Fibroblast of the aortic adventitia (primary cell): ENCODE measurements at regions not wholly inside any gene's neighbourhood (a gene's known extent, or its start where the extent isn't known, plus 50 kb on each side); places are given as distances from the start of the nearest gene placed in this dataset.
"Not testable (repeated sequence)": the region's sequence is repeated elsewhere in the genome, so short reads cannot be mapped to it uniquely, and the experiment has no call there.

Source experiments
- DNase-seq: peaks from one replicate; pipeline ENCODE4 v3.0.0-alpha.2; 2010; ENCODE audit warnings: low read depth
- H3K4me3 ChIP-seq: 2 replicates; pipeline ENCODE4 v1.5.1; 2011; ENCODE audit warnings: low read depth, mild to moderate bottlenecking, control low read depth, low read length, moderate library complexity
- TF ChIP-seq, protein P1 (sequence below): IDR thresholded peaks from 2 replicates; pipeline ENCODE4 v1.5.1; 2011; ENCODE audit warnings: mild to moderate bottlenecking, low read length, control low read depth, inconsistent platforms; ENCODE audit not compliant: insufficient read depth

DNA sequence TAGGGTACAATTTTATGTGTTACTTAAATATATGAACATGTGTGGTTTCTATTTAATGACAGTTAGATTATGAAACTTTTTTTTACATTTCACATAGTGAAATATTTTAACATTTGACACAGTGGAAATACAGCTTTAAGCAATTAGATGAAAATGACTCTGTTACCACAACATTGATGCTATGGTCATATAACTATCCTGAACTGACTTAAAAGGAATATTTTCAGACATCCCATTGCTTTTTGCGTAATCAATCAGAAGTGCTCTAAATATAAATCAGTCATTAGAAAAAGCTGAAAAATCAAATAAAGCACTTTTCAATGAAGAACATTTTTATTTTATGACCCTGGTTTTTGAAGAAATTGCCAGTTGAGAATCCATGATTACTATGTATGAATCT is 80.3 kb downstream of the UFM1 start:
- H3K4me3 ChIP-seq = no peak overlapping the region
- DNase-seq = no peak
- TF ChIP-seq, protein P1, sequence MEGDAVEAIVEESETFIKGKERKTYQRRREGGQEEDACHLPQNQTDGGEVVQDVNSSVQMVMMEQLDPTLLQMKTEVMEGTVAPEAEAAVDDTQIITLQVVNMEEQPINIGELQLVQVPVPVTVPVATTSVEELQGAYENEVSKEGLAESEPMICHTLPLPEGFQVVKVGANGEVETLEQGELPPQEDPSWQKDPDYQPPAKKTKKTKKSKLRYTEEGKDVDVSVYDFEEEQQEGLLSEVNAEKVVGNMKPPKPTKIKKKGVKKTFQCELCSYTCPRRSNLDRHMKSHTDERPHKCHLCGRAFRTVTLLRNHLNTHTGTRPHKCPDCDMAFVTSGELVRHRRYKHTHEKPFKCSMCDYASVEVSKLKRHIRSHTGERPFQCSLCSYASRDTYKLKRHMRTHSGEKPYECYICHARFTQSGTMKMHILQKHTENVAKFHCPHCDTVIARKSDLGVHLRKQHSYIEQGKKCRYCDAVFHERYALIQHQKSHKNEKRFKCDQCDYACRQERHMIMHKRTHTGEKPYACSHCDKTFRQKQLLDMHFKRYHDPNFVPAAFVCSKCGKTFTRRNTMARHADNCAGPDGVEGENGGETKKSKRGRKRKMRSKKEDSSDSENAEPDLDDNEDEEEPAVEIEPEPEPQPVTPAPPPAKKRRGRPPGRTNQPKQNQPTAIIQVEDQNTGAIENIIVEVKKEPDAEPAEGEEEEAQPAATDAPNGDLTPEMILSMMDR = no peak

DNA sequence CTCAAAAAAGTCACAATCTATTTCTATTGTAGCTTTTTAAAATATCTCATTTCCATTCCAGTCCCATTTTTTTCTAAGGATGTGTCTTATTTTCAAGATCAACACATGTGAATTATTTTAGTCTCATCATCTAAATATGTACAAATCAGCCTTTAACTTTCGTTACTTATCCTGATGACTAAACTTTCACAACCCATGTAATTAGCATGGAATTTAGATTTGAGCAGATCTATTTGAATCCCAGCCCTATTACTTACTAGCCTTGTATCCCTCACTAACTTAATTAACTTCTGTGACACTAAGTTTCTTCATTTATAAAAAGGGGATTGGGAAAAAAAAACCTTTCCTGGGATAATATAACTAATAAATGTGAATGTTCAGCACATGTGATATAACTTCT is 81.1 kb downstream of the UFM1 start:
- TF ChIP-seq, protein P1 = no peak
- no peak for DNase-seq
- H3K4me3 ChIP-seq = no peak overlapping the region

DNA sequence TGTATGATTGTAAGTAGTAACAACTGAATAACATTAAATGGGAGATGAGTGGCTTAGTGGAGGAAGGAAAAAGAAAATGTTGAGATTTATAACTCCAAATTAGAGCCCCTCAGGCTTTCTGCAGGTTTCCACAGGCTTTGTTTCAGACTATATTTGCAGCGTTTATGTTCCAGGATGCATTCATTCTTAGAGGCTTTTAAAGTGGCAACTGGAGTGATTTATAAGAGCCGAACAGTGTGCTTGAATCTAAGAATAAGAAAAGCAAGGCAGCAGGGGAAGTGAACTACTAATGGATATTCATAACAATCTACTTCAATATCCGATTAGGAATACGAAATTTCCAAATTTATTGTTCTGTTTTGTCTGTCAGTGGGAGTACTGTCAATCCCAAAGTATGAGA is 91.0 kb downstream of the UFM1 start:
- DNase-seq = no peak
- TF ChIP-seq, protein P1 = no peak
- H3K4me3 ChIP-seq = no peak overlapping the region

DNA sequence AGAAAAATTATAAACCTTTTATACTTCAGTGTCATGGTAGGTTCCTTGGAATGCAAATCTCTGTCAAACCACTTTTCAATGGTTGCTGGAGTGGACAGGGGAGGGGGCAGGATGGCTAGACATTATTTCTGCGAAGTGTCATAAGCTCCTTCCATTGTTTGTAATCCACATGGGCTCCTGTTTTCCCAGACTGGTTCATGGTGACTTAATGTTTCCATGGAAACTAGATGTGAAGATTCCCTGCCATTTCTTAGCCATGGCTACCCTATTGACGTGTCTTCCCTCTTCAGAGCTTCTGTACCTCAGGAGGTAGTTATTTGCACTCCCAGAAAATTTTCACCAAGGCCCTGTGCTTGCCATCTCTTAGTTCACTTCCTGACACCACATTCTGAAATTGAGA is 95.3 kb downstream of the UFM1 start:
- TF ChIP-seq, protein P1 = no peak
- H3K4me3 ChIP-seq = no peak overlapping the region
- DNase-seq = no peak

DNA sequence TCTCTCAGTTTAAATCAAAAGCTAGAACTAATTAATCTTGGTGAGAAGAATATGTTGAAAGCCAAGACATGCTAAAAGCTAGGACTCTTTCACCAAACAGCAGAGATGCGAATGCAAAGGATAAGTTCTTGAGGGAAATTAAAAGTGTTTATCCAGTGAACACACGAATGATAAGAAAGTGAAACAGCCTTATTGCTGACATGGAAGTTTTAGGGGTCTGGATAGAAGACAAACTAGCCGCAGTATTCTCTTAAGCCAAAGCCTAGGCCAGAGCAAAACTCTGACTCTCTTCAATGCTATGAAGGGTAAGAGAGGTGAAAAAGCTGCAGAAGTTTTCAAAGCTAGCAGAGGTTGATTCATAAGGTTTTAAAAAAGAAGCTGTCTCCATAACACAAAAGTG is 103.0 kb downstream of the UFM1 start:
- no peak overlapping the region for H3K4me3 ChIP-seq
- TF ChIP-seq, protein P1 = no peak
- no peak for DNase-seq

DNA sequence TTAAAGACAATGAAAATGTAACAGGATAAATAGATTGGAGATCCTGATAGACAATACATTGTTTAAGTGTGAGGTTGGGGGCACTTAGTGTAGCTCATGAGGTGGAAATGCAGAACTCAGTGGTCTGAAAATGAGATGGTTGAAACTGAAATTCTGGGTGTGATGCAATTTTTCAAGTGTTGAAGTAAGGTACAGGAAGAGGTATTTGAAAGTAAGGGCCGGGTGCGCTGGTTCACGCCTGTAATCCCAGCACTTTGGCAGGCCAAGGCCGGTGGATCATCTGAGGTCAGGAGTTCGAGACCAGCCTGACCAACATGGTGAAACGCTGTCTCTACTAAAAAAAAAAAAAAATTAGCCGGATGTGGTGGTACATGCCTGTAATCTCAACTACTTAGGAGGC is 113.0 kb downstream of the UFM1 start:
- no peak overlapping the region for H3K4me3 ChIP-seq
- DNase-seq = no peak
- TF ChIP-seq, protein P1 = no peak

DNA sequence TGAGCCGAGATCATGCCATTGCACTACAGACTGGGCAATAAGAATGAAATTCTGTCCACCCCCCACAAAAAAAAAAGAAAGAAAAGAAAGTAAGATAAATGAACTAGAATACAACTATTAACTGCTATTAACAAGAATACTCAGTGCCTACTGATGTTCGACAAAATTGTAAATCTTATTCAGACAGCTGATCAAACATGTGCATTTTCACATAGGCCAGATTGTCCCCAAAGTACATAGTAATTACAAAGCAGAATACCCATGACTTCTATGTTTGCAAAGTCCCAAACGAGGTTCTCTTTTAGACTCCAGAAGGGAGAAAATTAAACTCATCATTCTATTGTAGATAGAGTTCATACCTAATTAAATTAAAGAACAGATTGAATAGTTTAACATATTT is 113.4 kb downstream of the UFM1 start:
- no peak overlapping the region for H3K4me3 ChIP-seq
- TF ChIP-seq, protein P1 = no peak
- no peak for DNase-seq

DNA sequence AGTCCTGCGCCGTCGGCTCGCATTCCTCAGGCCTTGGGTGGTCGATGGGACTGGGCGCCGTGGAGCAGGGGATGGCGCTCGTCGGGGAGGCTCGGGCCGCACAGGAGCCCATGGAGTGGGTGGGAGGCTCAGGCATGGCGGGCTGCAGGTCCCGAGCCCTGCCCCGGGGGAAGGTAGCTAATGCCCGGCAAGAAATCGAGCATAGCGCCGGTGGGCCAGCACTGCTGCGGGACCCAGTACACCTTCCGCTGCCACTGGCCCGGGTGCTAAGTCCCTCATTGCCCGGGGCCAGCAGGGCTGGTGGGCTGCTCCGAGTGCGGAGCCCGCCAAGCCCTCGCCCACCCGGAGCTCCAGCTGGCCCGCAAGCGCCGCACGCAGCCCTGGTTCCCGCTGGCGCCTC is 122.8 kb downstream of the UFM1 start:
- DNase-seq, H3K4me3 ChIP-seq: not testable (repeated sequence)
